Astrocyte (in vitro differentiated cells and primary cell): ENCODE measurements at regions not wholly inside any gene's neighbourhood (a gene's known extent, or its start where the extent isn't known, plus 50 kb on each side); places are given as distances from the start of the nearest gene placed in this dataset.

Source experiments
- DNase-seq: peaks from one replicate; pipeline ENCODE4 v3.0.0-alpha.2; 2010; ENCODE audit warnings: low read depth
- FAIRE-seq: peaks from 2 replicates; lab custom pipeline; 2011; peaks lifted over from hg19 to GRCh38; lab: Jason Lieb, UNC
- H2AFZ ChIP-seq: 2 replicates; pipeline ENCODE4 v1.6.0; 2012; ENCODE audit warnings: low read depth, low read length, inconsistent platforms
- H3K27ac ChIP-seq: 2 replicates; pipeline ENCODE4 v1.5.1; 2011; ENCODE audit warnings: low read depth, low read length, inconsistent platforms
- H3K27me3 ChIP-seq: 2 replicates; pipeline ENCODE4 v1.6.0; 2011; ENCODE audit warnings: low read length, inconsistent platforms; ENCODE audit not compliant: insufficient read depth
- H3K36me3 ChIP-seq: 2 replicates; pipeline ENCODE4 v1.5.1; 2011; ENCODE audit warnings: low read length, inconsistent platforms; ENCODE audit not compliant: insufficient read depth
- H3K4me1 ChIP-seq: 2 replicates; pipeline ENCODE4 v1.5.1; 2011; ENCODE audit warnings: low read length, inconsistent platforms; ENCODE audit not compliant: insufficient read depth
- H3K4me2 ChIP-seq: 2 replicates; pipeline ENCODE4 v1.6.0; 2012; ENCODE audit warnings: low read length, inconsistent platforms
- H3K4me3 ChIP-seq: 2 replicates; pipeline ENCODE4 v1.5.1; 2011; ENCODE audit warnings: low read depth, mild to moderate bottlenecking, low read length, inconsistent platforms; ENCODE audit not compliant: insufficient read depth
- H3K79me2 ChIP-seq: 2 replicates; pipeline ENCODE4 v1.6.0; 2012; ENCODE audit warnings: mild to moderate bottlenecking, low read length, inconsistent platforms; ENCODE audit not compliant: insufficient read depth
- H3K9ac ChIP-seq: 2 replicates; pipeline ENCODE4 v1.6.0; 2012; ENCODE audit warnings: mild to moderate bottlenecking, low read length, inconsistent platforms
- H3K9me3 ChIP-seq: 2 replicates; pipeline ENCODE4 v1.5.1; 2012; ENCODE audit warnings: low read depth, mild to moderate bottlenecking, low read length, inconsistent platforms; ENCODE audit not compliant: insufficient read depth
- H4K20me1 ChIP-seq: 2 replicates; pipeline ENCODE4 v1.6.0; 2012; ENCODE audit warnings: low read length, inconsistent platforms; ENCODE audit not compliant: insufficient read depth
- H3K27ac Mint-ChIP-seq: one replicate; pipeline ENCODE4 v1.8.0; 2021; ENCODE audit warnings: mild to moderate bottlenecking, mixed read lengths; ENCODE audit not compliant: unreplicated experiment
- H3K27me3 Mint-ChIP-seq: one replicate; pipeline ENCODE4 v1.8.0; 2021; ENCODE audit warnings: low read depth, mixed read lengths; ENCODE audit not compliant: unreplicated experiment
- H3K36me3 Mint-ChIP-seq: one replicate; pipeline ENCODE4 v1.8.0; 2021; ENCODE audit warnings: low read depth, mixed read lengths; ENCODE audit not compliant: unreplicated experiment
- H3K4me1 Mint-ChIP-seq: one replicate; pipeline ENCODE4 v1.8.0; 2021; ENCODE audit warnings: low read depth, mixed read lengths; ENCODE audit not compliant: unreplicated experiment
- H3K4me3 Mint-ChIP-seq: one replicate; pipeline ENCODE4 v1.8.0; 2021; ENCODE audit warnings: mild to moderate bottlenecking, moderate library complexity, mixed read lengths; ENCODE audit not compliant: unreplicated experiment
- H3K9me3 Mint-ChIP-seq: one replicate; pipeline ENCODE4 v1.8.0; 2021; ENCODE audit warnings: mild to moderate bottlenecking, mixed read lengths; ENCODE audit not compliant: unreplicated experiment
- EZH2 ChIP-seq: IDR thresholded peaks from 2 replicates; pipeline ENCODE4 v1.6.1; 2012; ENCODE audit warnings: mild to moderate bottlenecking, low read length, inconsistent platforms; ENCODE audit not compliant: insufficient read depth
- TF ChIP-seq, protein P1 (sequence below): IDR thresholded peaks from 2 replicates; pipeline ENCODE4 v1.5.1; 2011; ENCODE audit warnings: low read depth, mild to moderate bottlenecking, inconsistent platforms, low read length, moderate library complexity; ENCODE audit not compliant: insufficient read depth

DNA sequence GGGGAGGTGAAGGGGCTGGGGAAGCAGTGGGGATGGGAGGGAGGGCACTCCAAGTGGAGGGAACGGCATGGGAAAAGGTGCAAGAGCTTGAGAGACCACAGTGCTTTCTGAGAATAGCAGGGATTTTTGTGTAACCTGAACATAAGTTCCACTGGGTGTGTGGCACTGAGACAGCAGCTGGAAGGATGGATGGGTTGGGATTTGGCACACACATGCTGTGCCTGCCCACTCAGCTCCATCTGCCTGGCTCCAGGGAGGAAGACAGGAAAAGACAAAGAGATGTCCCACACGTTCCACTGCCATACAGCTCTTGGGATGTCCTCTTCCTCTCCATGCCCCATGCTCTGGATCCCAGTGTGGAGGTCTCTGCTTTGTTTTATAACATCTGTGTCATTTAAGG is 114.1 kb upstream of the TEX51 start:
- Histone ChIP-seq H3K27ac (no peak overlapping the region), H3K79me2 (no peaks in the 10 kb centered on the region), H3K4me2 (no peak overlapping the region), H3K36me3 (no peaks in the 10 kb centered on the region), H3K27me3 (no peaks in the 10 kb centered on the region), H3K9ac (no peak overlapping the region), H4K20me1 (no peaks in the 10 kb centered on the region), H3K4me3 (no peak overlapping the region), H3K4me1 (no peaks in the 10 kb centered on the region), H2AFZ (no peak overlapping the region), H3K9me3 (no peaks in the 10 kb centered on the region)
- peaks cover 56% of the 10 kb centered on the region for H3K27me3 Mint-ChIP-seq
- H3K4me1 Mint-ChIP-seq, result no peaks in the 10 kb centered on the region
- no peaks in the 10 kb centered on the region for H3K36me3 Mint-ChIP-seq
- H3K9me3 Mint-ChIP-seq, result no peaks in the 10 kb centered on the region
- no peak for DNase-seq
- no peak for FAIRE-seq
- no peak for TF ChIP-seq EZH2
- TF ChIP-seq, protein P1, sequence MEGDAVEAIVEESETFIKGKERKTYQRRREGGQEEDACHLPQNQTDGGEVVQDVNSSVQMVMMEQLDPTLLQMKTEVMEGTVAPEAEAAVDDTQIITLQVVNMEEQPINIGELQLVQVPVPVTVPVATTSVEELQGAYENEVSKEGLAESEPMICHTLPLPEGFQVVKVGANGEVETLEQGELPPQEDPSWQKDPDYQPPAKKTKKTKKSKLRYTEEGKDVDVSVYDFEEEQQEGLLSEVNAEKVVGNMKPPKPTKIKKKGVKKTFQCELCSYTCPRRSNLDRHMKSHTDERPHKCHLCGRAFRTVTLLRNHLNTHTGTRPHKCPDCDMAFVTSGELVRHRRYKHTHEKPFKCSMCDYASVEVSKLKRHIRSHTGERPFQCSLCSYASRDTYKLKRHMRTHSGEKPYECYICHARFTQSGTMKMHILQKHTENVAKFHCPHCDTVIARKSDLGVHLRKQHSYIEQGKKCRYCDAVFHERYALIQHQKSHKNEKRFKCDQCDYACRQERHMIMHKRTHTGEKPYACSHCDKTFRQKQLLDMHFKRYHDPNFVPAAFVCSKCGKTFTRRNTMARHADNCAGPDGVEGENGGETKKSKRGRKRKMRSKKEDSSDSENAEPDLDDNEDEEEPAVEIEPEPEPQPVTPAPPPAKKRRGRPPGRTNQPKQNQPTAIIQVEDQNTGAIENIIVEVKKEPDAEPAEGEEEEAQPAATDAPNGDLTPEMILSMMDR, result no peak
- no peak overlapping the region for H3K27ac Mint-ChIP-seq
- no peak overlapping the region for H3K4me3 Mint-ChIP-seq

DNA sequence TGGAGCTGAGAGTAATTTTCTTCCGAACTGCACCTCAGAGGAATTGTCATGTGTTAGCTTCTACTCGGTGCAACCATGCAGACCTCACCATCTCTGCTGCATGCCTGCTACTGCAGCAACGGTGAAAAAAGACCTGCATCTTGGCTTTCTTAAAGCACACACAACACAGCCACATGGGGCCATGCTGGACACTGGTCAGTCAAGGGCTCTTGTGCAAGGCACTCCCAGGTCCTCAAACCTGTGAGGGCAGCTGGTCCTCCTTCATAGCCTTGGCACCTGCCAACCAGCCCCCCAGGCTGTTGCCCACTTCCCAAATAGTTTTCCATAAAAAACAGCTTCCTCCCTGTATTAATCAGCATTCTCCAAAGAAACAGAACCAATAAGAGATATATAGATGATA is 113.5 kb upstream of the TEX51 start:
- no peak overlapping the region for H2AFZ ChIP-seq
- H4K20me1 ChIP-seq, result no peaks in the 10 kb centered on the region
- Mint-ChIP-seq H3K9me3 (no peaks in the 10 kb centered on the region), H3K27me3 (peaks cover 50% of the 10 kb centered on the region), H3K36me3 (no peaks in the 10 kb centered on the region), H3K27ac (no peak overlapping the region), H3K4me3 (no peak overlapping the region), H3K4me1 (no peaks in the 10 kb centered on the region)
- no peak for FAIRE-seq
- no peaks in the 10 kb centered on the region for H3K27me3 ChIP-seq
- no peaks in the 10 kb centered on the region for H3K4me1 ChIP-seq
- H3K9ac ChIP-seq, result no peak overlapping the region
- H3K79me2 ChIP-seq, result no peaks in the 10 kb centered on the region
- no peaks in the 10 kb centered on the region for H3K9me3 ChIP-seq
- H3K36me3 ChIP-seq, result no peaks in the 10 kb centered on the region
- H3K4me3 ChIP-seq, result no peak overlapping the region
- no peak for TF ChIP-seq EZH2
- TF ChIP-seq, protein P1, result no peak
- no peak overlapping the region for H3K4me2 ChIP-seq
- DNase-seq, result no peak
- H3K27ac ChIP-seq, result no peak overlapping the region

DNA sequence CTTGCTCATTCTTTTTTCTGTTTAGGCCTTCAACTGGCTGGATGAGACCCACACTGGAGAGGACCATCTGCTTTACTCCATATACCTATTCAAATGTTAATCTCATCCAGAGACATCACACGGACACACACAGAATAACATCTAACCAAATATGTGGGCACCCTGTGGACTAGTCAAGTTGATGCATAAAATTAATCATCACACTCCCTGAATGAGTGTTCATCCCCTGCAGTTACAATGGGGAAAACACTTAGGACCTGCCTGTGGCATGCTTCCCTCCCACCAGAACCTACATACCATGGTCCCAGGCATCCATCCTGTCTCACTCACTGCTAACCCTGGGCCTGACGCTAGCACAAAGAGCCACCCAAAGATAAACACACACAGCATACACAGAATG is 112.8 kb upstream of the TEX51 start:
- DNase-seq (no peak), FAIRE-seq (no peak)
- TF ChIP-seq, protein P1, result no peak
- TF ChIP-seq EZH2, result no peak
- Histone ChIP-seq H3K9ac (no peak overlapping the region), H2AFZ (no peak overlapping the region), H4K20me1 (no peaks in the 10 kb centered on the region), H3K27me3 (no peaks in the 10 kb centered on the region), H3K36me3 (no peaks in the 10 kb centered on the region), H3K79me2 (no peaks in the 10 kb centered on the region), H3K9me3 (no peaks in the 10 kb centered on the region), H3K27ac (no peak overlapping the region), H3K4me1 (no peaks in the 10 kb centered on the region), H3K4me2 (no peak overlapping the region), H3K4me3 (no peak overlapping the region)
- H3K27ac Mint-ChIP-seq, result no peak overlapping the region
- no peaks in the 10 kb centered on the region for H3K9me3 Mint-ChIP-seq
- no peak overlapping the region for H3K4me3 Mint-ChIP-seq
- H3K36me3 Mint-ChIP-seq, result no peaks in the 10 kb centered on the region
- H3K4me1 Mint-ChIP-seq, result no peaks in the 10 kb centered on the region
- peaks cover 45% of the 10 kb centered on the region for H3K27me3 Mint-ChIP-seq
